Gastroesophageal sphincter (tissue), 4 donors: ENCODE measurements at regions not wholly inside any gene's neighbourhood (a gene's known extent, or its start where the extent isn't known, plus 50 kb on each side); places are given as distances from the start of the nearest gene placed in this dataset.

Experiments used
- ATAC-seq: fragments of 150-250 bp; one replicate; pipeline ENCODE4 v1.9.1; 2016; ENCODE audit warnings: mild to moderate bottlenecking, moderate library complexity
- H3K27ac ChIP-seq, 4 donors: fragments of 200-600 bp; sonication (generic) in 3 of 4; 1 replicate in 3 of 4; 2 replicates in 1 of 4; pipeline ENCODE4 v1.5.1; 2016 to 2019
- H3K27me3 ChIP-seq: fragments of 200-600 bp; sonication (generic); one replicate; pipeline ENCODE4 v1.5.1; 2019
- H3K36me3 ChIP-seq, 2 donors: fragments of 200-600 bp; sonication (generic); one replicate each; pipeline ENCODE4 v1.5.1; 2019; ENCODE audit warnings: control low read depth in 1 of 2
- H3K4me1 ChIP-seq, 3 donors: fragments of 200-600 bp; sonication (generic); 1 replicate in 2 of 3; 2 replicates in 1 of 3; pipeline ENCODE4 v1.5.1; 2016 to 2019; ENCODE audit warnings: control low read depth in 2 of 3
- H3K4me3 ChIP-seq, 2 donors: fragments of 200-600 bp; sonication (generic); one replicate each; pipeline ENCODE4 v1.5.1; 2019; ENCODE audit warnings: mild to moderate bottlenecking in 1 of 2, moderate library complexity in 1 of 2
- H3K9me3 ChIP-seq, 3 donors: fragments of 200-600 bp; sonication (generic); one replicate each; pipeline ENCODE4 v1.5.1; 2017 to 2019; ENCODE audit warnings: control low read depth in 2 of 3
- CTCF ChIP-seq, 4 experiments: fragments of 200-600 bp in 2 of 4; fragments of 450-650 bp in 2 of 4; sonication (generic) in 1 of 4; IDR thresholded peaks; one replicate each; pipeline ENCODE4 v1.5.1; 2017 to 2019; ENCODE audit warnings: antibody characterized with exemption in 4 of 4, mild to moderate bottlenecking in 2 of 4, moderate library complexity in 2 of 4
- EP300 ChIP-seq: sonication (generic); formaldehyde crosslinking; IDR thresholded peaks from one replicate; pipeline ENCODE4 v1.6.1; 2017; ENCODE audit warnings: antibody characterized with exemption, mild to moderate bottlenecking
- POLR2A ChIP-seq, 2 donors: fragments of 450-650 bp; IDR thresholded peaks; one replicate each; pipeline ENCODE4 v1.6.1; 2017; ENCODE audit warnings: antibody characterized with exemption in 2 of 2, mild to moderate bottlenecking in 2 of 2, moderate library complexity in 1 of 2
- POLR2AphosphoS5 ChIP-seq: sonication (generic); formaldehyde crosslinking; IDR thresholded peaks from one replicate; pipeline ENCODE4 v1.6.1; 2017; ENCODE audit warnings: antibody characterized with exemption
- WGBS, 2 donors: methylation state at CpG; one replicate each; pipeline ENCODE4 v1.1.5; 2018; ENCODE audit warnings: low coverage in 1 of 2; 5-methylcytosine and 5-hydroxymethylcytosine counted together

GRCh38 chr12:60078026-60078425 is 482.2 kb downstream of the SLC16A7 start:
- H3K4me1 ChIP-seq, result no peaks in the 10 kb centered on the region
- TF ChIP-seq EP300 (no peak), CTCF (IDR thresholded peaks at IDR 0.05) (no peak), POLR2A (IDR thresholded peaks at IDR 0.05) (no peak), POLR2AphosphoS5 (no peak)
- no peak overlapping the region for H3K4me3 ChIP-seq
- no peaks in the 10 kb centered on the region for H3K36me3 ChIP-seq
- no peaks in the 10 kb centered on the region for H3K27me3 ChIP-seq
- 76 to 96% methylated on average over 3 of the region's 3 CpGs for WGBS, 2 donors
- ATAC-seq, result no peak
- H3K9me3 ChIP-seq, result no peaks in the 10 kb centered on the region
- H3K27ac ChIP-seq, result no peak overlapping the region

- Histone ChIP-seq H3K9me3 (peaks cover 0 to 4% (median 0%) of the 10 kb centered on the region in 3 donors), H3K4me1 (no peaks in the 10 kb centered on the region), H3K4me3 (no peak overlapping the region), H3K27ac (no peak overlapping the region), H3K36me3 (no peaks in the 10 kb centered on the region), H3K27me3 (no peaks in the 10 kb centered on the region)
- no peak for ATAC-seq
- TF ChIP-seq CTCF (IDR thresholded peaks at IDR 0.05) (no peak), POLR2A (IDR thresholded peaks at IDR 0.05) (no peak), EP300 (no peak)
These were observed 497.6 kb downstream of the SLC16A7 start for GRCh38 chr12:60093428-60093827.

- TF ChIP-seq EP300, result no peak
- TF ChIP-seq CTCF (IDR thresholded peaks at IDR 0.05), result no peak
- TF ChIP-seq POLR2A (IDR thresholded peaks at IDR 0.05), result no peak
- TF ChIP-seq POLR2AphosphoS5, result no peak
- no peak overlapping the region for H3K4me3 ChIP-seq
- no peaks in the 10 kb centered on the region for H3K27me3 ChIP-seq
- no peaks in the 10 kb centered on the region for H3K36me3 ChIP-seq
- peaks cover 0 to 10% (median 0%) of the 10 kb centered on the region in 3 donors for H3K9me3 ChIP-seq
- 45 to 56% methylated on average over 1 of the region's 1 CpG for WGBS, 2 donors
- no peak for ATAC-seq
- no peak overlapping the region for H3K27ac ChIP-seq
- no peaks in the 10 kb centered on the region for H3K4me1 ChIP-seq
These were observed 498.6 kb downstream of the SLC16A7 start for GRCh38 chr12:60094436-60094835.

GRCh38 chr12:60096727-60097126 is 500.9 kb downstream of the SLC16A7 start:
- WGBS, 2 donors, result 78 to 85% methylated on average over 4 of the region's 4 CpGs

GRCh38 chr12:60100160-60100559 is 504.3 kb downstream of the SLC16A7 start:
- 81 to 100% methylated on average over 1 of the region's 1 CpG for WGBS, 2 donors

More at GRCh38 chr12:60096727-60097126, 500.9 kb downstream of the SLC16A7 start:
- H3K27ac ChIP-seq, result no peak overlapping the region
- ATAC-seq, result no peak
- H3K4me3 ChIP-seq, result no peak overlapping the region
- no peaks in the 10 kb centered on the region for H3K4me1 ChIP-seq
- H3K27me3 ChIP-seq, result no peaks in the 10 kb centered on the region
- H3K9me3 ChIP-seq, result peaks cover 0 to 17% (median 0%) of the 10 kb centered on the region in 3 donors
- no peak for TF ChIP-seq POLR2A (IDR thresholded peaks at IDR 0.05)
- no peak for TF ChIP-seq CTCF (IDR thresholded peaks at IDR 0.05)
- no peak for TF ChIP-seq POLR2AphosphoS5
- no peaks in the 10 kb centered on the region for H3K36me3 ChIP-seq

More at GRCh38 chr12:60100160-60100559, 504.3 kb downstream of the SLC16A7 start:
- ATAC-seq, result no peak
- TF ChIP-seq POLR2AphosphoS5, result no peak
- TF ChIP-seq EP300, result no peak
- TF ChIP-seq CTCF (IDR thresholded peaks at IDR 0.05), result no peak
- TF ChIP-seq POLR2A (IDR thresholded peaks at IDR 0.05), result no peak
- Histone ChIP-seq H3K27ac (no peak overlapping the region), H3K36me3 (no peaks in the 10 kb centered on the region), H3K4me1 (no peaks in the 10 kb centered on the region), H3K27me3 (no peaks in the 10 kb centered on the region), H3K4me3 (no peak overlapping the region), H3K9me3 (peaks cover 0 to 17% (median 0%) of the 10 kb centered on the region in 3 donors)
